Spleen (tissue), 11 donors: ENCODE measurements at regions not wholly inside any gene's neighbourhood (a gene's known extent, or its start where the extent isn't known, plus 50 kb on each side); places are given as distances from the start of the nearest gene placed in this dataset.

Experiments used
- DNase-seq: peaks from one replicate; pipeline ENCODE4 v3.0.0-alpha.2; 2020
- H3K27ac ChIP-seq, 8 donors: fragments of 200-600 bp; sonication (generic) in 7 of 8; 1 replicate in 4 of 8; 2 replicates in 4 of 8; pipeline versions ENCODE4 v1.5.0 to v1.8.0; 2016 to 2021; ENCODE audit warnings: inconsistent platforms in 4 of 8, mild to moderate bottlenecking in 4 of 8, moderate library complexity in 1 of 8
- H3K27me3 ChIP-seq, 7 donors: fragments of 200-600 bp; sonication (generic) in 6 of 7; replicated peaks in 1 of 7; 1 replicate in 4 of 7; 2 replicates in 3 of 7; pipeline versions ENCODE4 v1.5.0 to v1.8.0; 2016 to 2021; ENCODE audit warnings: inconsistent platforms in 3 of 7, mild to moderate bottlenecking in 1 of 7
- H3K36me3 ChIP-seq, 6 donors: fragments of 200-600 bp; sonication (generic) in 5 of 6; 1 replicate in 4 of 6; 2 replicates in 2 of 6; pipeline versions ENCODE4 v1.5.0 to v1.8.0; 2016 to 2021; ENCODE audit warnings: inconsistent platforms in 2 of 6
- H3K4me1 ChIP-seq, 6 donors: fragments of 200-600 bp; sonication (generic) in 5 of 6; 1 replicate in 3 of 6; 2 replicates in 3 of 6; pipeline versions ENCODE4 v1.5.0 to v1.8.0; 2016 to 2021; ENCODE audit warnings: inconsistent platforms in 3 of 6
- H3K4me3 ChIP-seq, 8 donors: fragments of 200-600 bp; sonication (generic) in 7 of 8; 1 replicate in 4 of 8; 2 replicates in 4 of 8; pipeline versions ENCODE4 v1.5.0 to v1.8.0; 2016 to 2021; ENCODE audit warnings: inconsistent platforms in 4 of 8, mild to moderate bottlenecking in 4 of 8, moderate library complexity in 2 of 8
- H3K9me3 ChIP-seq, 8 donors: fragments of 200-600 bp; sonication (generic) in 7 of 8; 1 replicate in 4 of 8; 2 replicates in 4 of 8; pipeline versions ENCODE4 v1.5.0 to v1.8.0; 2016 to 2021; ENCODE audit warnings: inconsistent platforms in 4 of 8
- CTCF ChIP-seq, 11 experiments: fragments of 200-600 bp in 7 of 11; fragments of 450-650 bp in 4 of 11; sonication (generic) in 4 of 11; IDR thresholded peaks in 8 of 11; conservative IDR thresholded peaks in 3 of 11; 1 replicate in 7 of 11; 2 replicates in 4 of 11; pipeline versions ENCODE4 v1.4.0 to v1.8.0; 2016 to 2021; ENCODE audit warnings: antibody characterized with exemption in 11 of 11, inconsistent platforms in 4 of 11, mild to moderate bottlenecking in 1 of 11
- POLR2A ChIP-seq, 3 donors: fragments of 450-650 bp; IDR thresholded peaks; one replicate each; pipeline ENCODE4 v1.5.1; 2017; ENCODE audit warnings: antibody characterized with exemption in 3 of 3, mild to moderate bottlenecking in 1 of 3
- POLR2AphosphoS5 ChIP-seq, 3 donors: sonication (generic); formaldehyde crosslinking; IDR thresholded peaks; one replicate each; pipeline ENCODE4 v1.5.1; 2017; ENCODE audit warnings: antibody characterized with exemption in 3 of 3
- WGBS, 5 donors: extraction: QIAGEN DNeasy Blood & Tissue Kit in 3 of 5; methylation state at CpG; one replicate each; pipeline versions ENCODE4 v1.1.5 to v1.1.7; 2013 to 2018; 5-methylcytosine and 5-hydroxymethylcytosine counted together
- intact Hi-C: fragments of 100-400 bp; cut with DNase I; formaldehyde crosslinking; loops from one replicate; pipeline ENCODE4 v1.15.0; 2023; ENCODE audit warnings: low total_unique reads
- donor health status: healthy with polysubstance abuse.
- donor health status: DM: no; HTN: no; CAD: no; lungs with moderate emphysema.
- donor health status: DM: no; HTN: no; CAD: no.
- donor health status: Bipolar disorder and iron deficiency.
- donor health status: healthy.
- donor health status: DM: no; HTN: no; CAD: no.
- donor health status: DM: yes; HTN: yes; CAD: no.

DNA sequence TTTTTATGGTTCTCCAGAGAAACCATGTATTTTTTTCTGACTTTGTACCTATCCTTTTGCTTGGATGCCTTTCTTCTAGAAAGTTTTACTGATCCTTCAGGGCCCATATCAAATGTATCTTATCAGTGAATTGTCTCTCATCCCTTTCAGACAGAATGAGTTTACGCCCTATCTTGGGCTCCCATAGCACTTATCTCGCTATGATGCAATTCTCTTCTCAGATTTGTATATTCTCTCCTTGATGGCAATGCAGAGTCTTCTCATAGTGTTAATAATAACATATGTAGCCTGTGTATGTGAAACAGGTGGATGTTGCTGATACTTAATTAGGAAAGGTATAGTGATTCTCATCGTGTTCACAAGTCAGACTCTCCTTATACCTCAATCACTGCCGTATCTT lies 336.2 kb downstream of the UTRN start:
- Histone ChIP-seq H3K9me3 (no peaks in the 10 kb centered on the region), H3K27ac (no peak overlapping the region), H3K36me3 (peaks cover 0 to 5% (median 0%) of the 10 kb centered on the region in 6 donors), H3K27me3 (no peaks in the 10 kb centered on the region), H3K4me1 (peaks cover 0 to 10% (median 0%) of the 10 kb centered on the region in 6 donors), H3K4me3 (no peak overlapping the region)
- TF ChIP-seq POLR2AphosphoS5 (IDR thresholded peaks at IDR 0.05) = no peak
- no peak for TF ChIP-seq CTCF (IDR thresholded peaks at IDR 0.05 in 8 of 11, conservative IDR thresholded peaks at IDR 0.05 in 3 of 11)
- TF ChIP-seq POLR2A (IDR thresholded peaks at IDR 0.05) = no peak
- 94 to 98% (median 97%) methylated on average over 4 of the region's 4 CpGs for WGBS, 5 donors
- intact Hi-C loops = no loop called here
- no peak for DNase-seq

DNA sequence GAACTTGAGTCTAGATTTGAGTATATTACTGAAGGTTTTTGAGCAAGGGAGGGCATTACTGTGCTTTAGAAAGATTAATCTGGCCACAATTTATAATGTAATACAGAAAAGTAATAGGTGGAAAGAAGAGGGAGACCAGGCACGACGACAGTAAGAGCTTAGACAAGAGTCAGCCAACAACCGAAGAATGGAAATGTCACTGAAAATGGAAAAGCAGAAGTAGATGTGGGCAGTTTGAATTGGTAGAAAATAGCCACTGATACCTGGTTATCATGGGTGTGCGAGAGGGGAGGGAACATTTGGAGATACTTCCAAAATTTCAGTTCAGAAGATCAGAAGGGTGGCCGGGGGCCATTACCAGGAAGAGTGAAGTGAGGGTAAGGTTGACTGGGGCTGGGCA lies 339.1 kb downstream of the UTRN start:
- no peak for TF ChIP-seq POLR2A (IDR thresholded peaks at IDR 0.05)
- no peak for TF ChIP-seq CTCF (IDR thresholded peaks at IDR 0.05 in 8 of 11, conservative IDR thresholded peaks at IDR 0.05 in 3 of 11)
- TF ChIP-seq POLR2AphosphoS5 (IDR thresholded peaks at IDR 0.05) = no peak
- Histone ChIP-seq H3K4me1 (peaks cover 0 to 10% (median 2%) of the 10 kb centered on the region in 6 donors), H3K36me3 (no peaks in the 10 kb centered on the region), H3K9me3 (no peaks in the 10 kb centered on the region), H3K27ac (no peak overlapping the region), H3K27me3 (no peaks in the 10 kb centered on the region), H3K4me3 (no peak overlapping the region)
- intact Hi-C loops = no loop called here
- DNase-seq = no peak
- 70 to 85% (median 80%) methylated on average over 5 of the region's 5 CpGs for WGBS, 5 donors

DNA sequence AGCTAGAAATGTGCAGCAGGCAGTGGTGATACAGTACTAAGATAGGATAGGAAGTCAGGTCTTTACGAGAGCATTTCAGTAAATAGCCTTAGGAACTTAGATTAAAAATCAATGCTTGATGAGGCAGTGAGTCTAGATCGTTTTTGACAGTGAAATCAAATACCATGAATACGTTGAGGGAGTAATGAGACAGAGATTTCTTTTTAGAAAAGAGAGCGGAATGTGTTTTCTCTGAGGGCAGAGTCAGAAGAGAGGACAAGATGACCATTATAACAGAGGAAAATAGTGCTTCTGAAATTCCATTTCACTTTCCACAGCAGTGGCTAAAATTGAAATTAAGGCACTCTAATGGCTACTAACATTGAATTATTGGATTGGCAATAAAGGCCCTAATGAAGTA lies 339.6 kb downstream of the UTRN start:
- Histone ChIP-seq H3K4me1 (peaks cover 0 to 10% (median 2%) of the 10 kb centered on the region in 6 donors), H3K27me3 (no peaks in the 10 kb centered on the region), H3K9me3 (no peaks in the 10 kb centered on the region), H3K4me3 (no peak overlapping the region), H3K27ac (no peak overlapping the region), H3K36me3 (no peaks in the 10 kb centered on the region)
- no peak for DNase-seq
- WGBS, 5 donors = 89 to 96% (median 93%) methylated on average over 4 of the region's 4 CpGs
- intact Hi-C loops = no loop called here
- TF ChIP-seq POLR2A (IDR thresholded peaks at IDR 0.05) = no peak

GRCh38 chr6:144630857-144631256 lies 345.7 kb downstream of the UTRN start:
- Histone ChIP-seq H3K36me3 (peaks cover 0 to 13% (median 0%) of the 10 kb centered on the region in 6 donors), H3K4me1 (peaks cover 0 to 24% (median 2%) of the 10 kb centered on the region in 6 donors), H3K4me3 (no peak overlapping the region), H3K27ac (peak overlapping the region in 2 of 8 donors; percentile 50 to 58), H3K27me3 (no peaks in the 10 kb centered on the region), H3K9me3 (peaks cover 0 to 4% (median 0%) of the 10 kb centered on the region in 8 donors)
- TF ChIP-seq POLR2AphosphoS5 (IDR thresholded peaks at IDR 0.05) = no peak
- TF ChIP-seq POLR2A (IDR thresholded peaks at IDR 0.05) = no peak
- TF ChIP-seq CTCF (IDR thresholded peaks at IDR 0.05 in 8 of 11, conservative IDR thresholded peaks at IDR 0.05 in 3 of 11) = no peak
- 91 to 100% (median 94%) methylated on average over 1 of the region's 1 CpG for WGBS, 5 donors
- intact Hi-C loops = no loop called here
- DNase-seq = no peak

- TF ChIP-seq POLR2A (IDR thresholded peaks at IDR 0.05) (no peak), CTCF (IDR thresholded peaks at IDR 0.05 in 8 of 11, conservative IDR thresholded peaks at IDR 0.05 in 3 of 11) (no peak), POLR2AphosphoS5 (IDR thresholded peaks at IDR 0.05) (no peak)
These were observed 347.1 kb downstream of the UTRN start for GRCh38 chr6:144632266-144632665.

More at GRCh38 chr6:144632266-144632665, 347.1 kb downstream of the UTRN start:
- peaks cover 0 to 13% (median 0%) of the 10 kb centered on the region in 6 donors for H3K36me3 ChIP-seq
- no peak for DNase-seq
- no peak overlapping the region for H3K4me3 ChIP-seq
- peaks cover 0 to 5% (median 0%) of the 10 kb centered on the region in 8 donors for H3K9me3 ChIP-seq
- intact Hi-C loops = no loop called here
- no peaks in the 10 kb centered on the region for H3K27me3 ChIP-seq
- peak overlapping the region in 3 of 8 donors; percentile 29 to 58 (median 50) for H3K27ac ChIP-seq
- 77 to 86% (median 83%) methylated on average over 3 of the region's 3 CpGs for WGBS, 5 donors
- peaks cover 0 to 30% (median 5%) of the 10 kb centered on the region in 6 donors for H3K4me1 ChIP-seq
